ENCODE measurements at regions not wholly inside any gene's neighbourhood (a gene's known extent, or its start where the extent isn't known, plus 50 kb on each side); places are given as distances from the start of the nearest gene placed in this dataset.
A peak's percentile ranks its signal among the peaks of the same experiment; 100 is the strongest.
"Not testable (repeated sequence)": the region's sequence is repeated elsewhere in the genome, so short reads cannot be mapped to it uniquely, and the experiment has no call there.

GRCh38 chr3:101913168-101913567 is 63.9 kb downstream of the NFKBIZ start:
- peak; percentile 54 for DNase-seq (ENCODE audit: low read depth, low spot score)

- DNase-seq (ENCODE audit: low read depth, low spot score) = not testable (repeated sequence)
These were observed 68.4 kb downstream of the NFKBIZ start for GRCh38 chr3:101917761-101918160.

GRCh38 chr3:101922151-101922725 is 72.9 kb downstream of the NFKBIZ start:
- DNase-seq (ENCODE audit: low read depth, low spot score) = not testable (repeated sequence)

GRCh38 chr3:101924621-101925020 is 75.3 kb downstream of the NFKBIZ start:
- DNase-seq (ENCODE audit: low read depth, low spot score) = not testable (repeated sequence)

- not testable (repeated sequence) for DNase-seq (ENCODE audit: low read depth, low spot score)
These were observed 75.8 kb downstream of the NFKBIZ start for GRCh38 chr3:101925124-101925523.

GRCh38 chr3:101925564-101925963 is 76.2 kb downstream of the NFKBIZ start:
- no peak for DNase-seq (ENCODE audit: low read depth, low spot score)

- no peak for DNase-seq (ENCODE audit: low read depth, low spot score)
These were observed 77.3 kb downstream of the NFKBIZ start for GRCh38 chr3:101926594-101927105.

GRCh38 chr3:101928890-101929289 is 79.6 kb downstream of the NFKBIZ start:
- no peak for DNase-seq (ENCODE audit: low read depth, low spot score)

- no peak for DNase-seq (ENCODE audit: low read depth, low spot score)
These were observed 81.8 kb downstream of the NFKBIZ start for GRCh38 chr3:101931081-101931480.

GRCh38 chr3:101932326-101933068 is 83.2 kb downstream of the NFKBIZ start:
- no peak for DNase-seq (ENCODE audit: low read depth, low spot score)

GRCh38 chr3:101936419-101937356 is 87.4 kb downstream of the NFKBIZ start:
- DNase-seq (ENCODE audit: low read depth, low spot score) = no peak

GRCh38 chr3:101938262-101938847 is 89.0 kb downstream of the NFKBIZ start:
- DNase-seq (ENCODE audit: low read depth, low spot score) = no peak

- no peak for DNase-seq (ENCODE audit: low read depth, low spot score)
These were observed 90.2 kb downstream of the NFKBIZ start for GRCh38 chr3:101939361-101940049.

GRCh38 chr3:101940521-101941317 is 91.4 kb downstream of the NFKBIZ start:
- DNase-seq (ENCODE audit: low read depth, low spot score) = peak; percentile 71

GRCh38 chr3:101941318-101942040 is 92.2 kb downstream of the NFKBIZ start:
- DNase-seq (ENCODE audit: low read depth, low spot score) = no peak

- no peak for DNase-seq (ENCODE audit: low read depth, low spot score)
These were observed 93.0 kb downstream of the NFKBIZ start for GRCh38 chr3:101942356-101942755.

- DNase-seq (ENCODE audit: low read depth, low spot score) = no peak
These were observed 93.7 kb downstream of the NFKBIZ start for GRCh38 chr3:101943029-101943428.

GRCh38 chr3:101944308-101944707 is 95.0 kb downstream of the NFKBIZ start:
- DNase-seq (ENCODE audit: low read depth, low spot score) = no peak

GRCh38 chr3:101945980-101946379 is 96.7 kb downstream of the NFKBIZ start:
- no peak for DNase-seq (ENCODE audit: low read depth, low spot score)

- no peak for DNase-seq (ENCODE audit: low read depth, low spot score)
These were observed 97.6 kb downstream of the NFKBIZ start for GRCh38 chr3:101946906-101947305.
